GM12892 (cell line): ENCODE measurements at regions not wholly inside any gene's neighbourhood (a gene's known extent, or its start where the extent isn't known, plus 50 kb on each side); places are given as distances from the start of the nearest gene placed in this dataset.

Experiments
- DNase-seq: peaks from one replicate; pipeline ENCODE4 v3.0.0; 2011; ENCODE audit not compliant: insufficient read length
- FAIRE-seq: peaks from 2 replicates; lab custom pipeline; 2011; peaks lifted over from hg19 to GRCh38; lab: Jason Lieb, UNC
- POLR2A ChIP-seq: IDR thresholded peaks from 2 replicates; pipeline ENCODE4 v1.6.1; 2011; ENCODE audit warnings: low read depth, low read length, control low read depth
- POLR2AphosphoS5 ChIP-seq: IDR thresholded peaks from 2 replicates; pipeline ENCODE4 v1.6.1; 2011; ENCODE audit warnings: low read depth, low read length, control low read depth
- TAF1 ChIP-seq: IDR thresholded peaks from 2 replicates; pipeline ENCODE4 v1.6.1; 2011; ENCODE audit warnings: low read depth, mild to moderate bottlenecking, control low read depth, low read length, borderline replicate concordance

DNA sequence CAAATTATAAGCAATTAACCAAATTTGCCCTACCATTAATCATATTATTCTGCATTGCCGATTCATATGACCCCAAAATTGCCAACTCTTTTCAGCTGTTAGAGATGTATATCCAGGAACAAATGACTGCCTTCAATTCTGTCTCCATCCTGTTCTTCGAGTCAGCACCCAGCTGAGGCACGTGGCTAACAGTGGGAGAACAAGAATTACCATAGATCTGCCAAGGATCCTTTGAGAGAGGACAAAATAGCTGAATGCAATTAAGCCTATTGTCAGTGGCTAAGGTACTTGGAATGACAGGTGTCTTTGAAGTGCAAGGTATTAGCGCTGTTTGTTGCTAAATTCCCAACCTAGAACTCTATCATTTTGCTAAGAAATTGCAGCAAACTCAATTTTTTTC is 426.1 kb downstream of the TSHZ3 start:
- no peak for DNase-seq
- no peak for FAIRE-seq
- TF ChIP-seq TAF1 (no peak), POLR2AphosphoS5 (no peak), POLR2A (no peak)

DNA sequence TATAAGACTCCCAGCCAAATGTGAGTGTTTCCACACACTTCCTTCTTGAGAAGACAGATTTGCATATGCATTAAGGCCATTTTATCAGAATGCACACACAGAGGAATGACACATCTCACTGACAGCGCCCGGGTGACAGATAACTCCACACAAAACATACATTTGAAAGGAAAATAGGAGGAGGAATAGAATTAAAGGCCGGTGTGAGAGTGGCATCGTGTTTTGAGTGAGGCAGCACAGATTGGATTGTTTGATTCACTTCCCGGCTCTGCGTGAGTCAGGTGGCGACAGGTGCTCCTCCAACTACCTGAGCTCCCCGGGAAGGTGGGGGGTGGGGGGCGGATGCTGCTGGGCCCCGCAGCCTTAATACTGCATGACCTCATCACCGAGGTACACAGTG is 429.0 kb downstream of the TSHZ3 start:
- no peak for DNase-seq
- no peak for TF ChIP-seq POLR2A
- no peak for TF ChIP-seq POLR2AphosphoS5
- no peak for TF ChIP-seq TAF1
- FAIRE-seq = no peak

DNA sequence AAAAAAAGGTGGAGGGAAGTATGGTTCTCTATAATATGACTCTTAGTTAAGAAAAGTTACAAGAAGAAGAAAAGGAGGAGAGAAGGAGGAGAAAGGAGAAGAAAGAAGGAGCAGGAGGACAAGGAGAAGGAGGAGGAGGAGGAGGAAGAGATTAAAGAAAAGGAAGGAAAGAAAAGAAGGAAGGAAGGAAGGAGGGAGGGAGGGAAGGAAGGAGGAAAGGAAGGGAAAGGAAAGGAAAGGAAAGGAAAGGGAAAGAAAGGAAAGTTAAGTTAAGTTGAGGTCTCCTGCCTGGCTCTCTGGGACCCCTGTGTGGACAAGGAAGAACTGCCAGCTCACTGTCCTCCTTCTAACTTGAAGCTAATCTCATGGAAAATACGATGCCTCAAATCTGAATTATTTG is 429.5 kb downstream of the TSHZ3 start:
- no peak for DNase-seq
- no peak for FAIRE-seq
- TF ChIP-seq POLR2A = no peak
- no peak for TF ChIP-seq POLR2AphosphoS5
- TF ChIP-seq TAF1 = no peak

DNA sequence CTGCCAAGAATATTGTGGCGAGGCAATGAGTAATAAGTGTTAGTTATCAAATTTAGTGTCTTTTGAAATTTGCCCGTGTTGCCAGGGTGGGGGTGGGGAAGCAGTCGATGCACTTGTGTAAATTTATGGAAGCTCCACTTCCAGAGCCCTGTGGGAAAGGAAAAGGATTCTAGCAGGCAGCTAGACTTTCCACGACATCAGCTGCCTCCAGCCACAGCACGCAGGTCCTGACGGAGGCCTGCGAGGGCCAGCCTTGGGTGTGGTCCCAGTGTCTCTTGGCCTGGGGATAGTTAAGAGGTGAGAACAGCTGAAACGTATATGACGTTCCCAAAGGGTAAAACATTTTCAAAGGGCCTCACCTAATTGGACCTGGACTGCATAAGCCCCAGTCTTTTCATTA is 433.0 kb downstream of the TSHZ3 start:
- DNase-seq (no peak), FAIRE-seq (no peak)
- no peak for TF ChIP-seq POLR2AphosphoS5
- TF ChIP-seq POLR2A = no peak
- TF ChIP-seq TAF1 = no peak

DNA sequence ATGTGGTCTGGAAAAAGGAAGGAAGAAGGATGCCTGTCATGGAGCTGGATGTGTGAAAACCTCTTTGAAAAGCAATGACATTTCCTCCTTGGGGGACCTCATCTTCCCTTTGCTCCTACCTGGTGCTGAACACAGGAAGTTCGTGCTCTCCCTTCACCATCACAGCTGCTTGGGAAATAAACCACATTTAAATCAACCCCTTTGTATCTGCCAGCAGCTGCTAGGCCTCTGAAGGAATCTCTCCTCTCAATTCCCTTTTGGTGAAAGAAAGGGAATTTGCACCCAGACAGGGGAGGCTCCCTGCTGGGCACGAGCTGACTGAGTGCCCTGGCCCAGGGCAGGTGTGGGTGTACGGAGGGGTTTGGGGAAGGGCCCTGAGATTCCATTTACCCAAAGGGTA is 437.7 kb downstream of the TSHZ3 start:
- DNase-seq (no peak), FAIRE-seq (no peak)
- no peak for TF ChIP-seq TAF1
- TF ChIP-seq POLR2AphosphoS5 = no peak
- TF ChIP-seq POLR2A = no peak

DNA sequence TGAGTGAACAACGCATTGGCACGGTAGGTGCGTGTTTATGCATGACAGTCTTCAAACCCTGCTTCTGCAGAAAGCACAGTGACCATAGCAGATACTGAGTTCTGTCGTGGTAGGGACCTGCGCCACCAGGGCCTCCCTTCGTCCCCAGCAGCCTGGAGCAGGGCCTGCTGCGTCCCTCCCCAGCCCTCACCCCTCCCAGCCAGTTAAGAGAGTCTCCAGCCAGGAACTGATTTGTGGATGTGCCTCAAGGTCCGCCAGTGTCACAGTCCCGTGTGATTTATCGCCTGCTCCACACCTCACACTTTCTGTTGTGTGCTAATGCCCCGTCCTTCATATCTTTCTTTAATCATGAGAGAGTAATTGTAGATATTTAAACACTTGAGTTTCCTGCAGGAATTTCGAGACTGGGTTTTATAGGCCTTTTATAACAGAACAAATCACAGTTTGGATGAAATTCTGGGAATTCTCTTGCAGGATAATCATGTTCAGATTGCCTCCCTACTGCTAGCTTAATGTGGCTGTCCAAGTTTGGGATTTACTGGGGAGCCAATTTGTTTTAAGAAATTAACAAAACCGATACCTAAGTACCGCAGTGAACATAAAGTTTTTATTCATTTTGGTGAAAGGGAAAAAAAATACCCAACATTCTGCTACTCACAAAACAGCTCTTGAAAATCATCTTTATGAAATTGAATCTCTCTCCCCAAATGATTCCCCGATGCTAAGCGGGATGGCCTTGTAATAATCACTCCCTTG is 438.6 kb downstream of the TSHZ3 start:
- TF ChIP-seq POLR2AphosphoS5 (no peak), TAF1 (no peak), POLR2A (no peak)
- DNase-seq (no peak), FAIRE-seq (no peak)

DNA sequence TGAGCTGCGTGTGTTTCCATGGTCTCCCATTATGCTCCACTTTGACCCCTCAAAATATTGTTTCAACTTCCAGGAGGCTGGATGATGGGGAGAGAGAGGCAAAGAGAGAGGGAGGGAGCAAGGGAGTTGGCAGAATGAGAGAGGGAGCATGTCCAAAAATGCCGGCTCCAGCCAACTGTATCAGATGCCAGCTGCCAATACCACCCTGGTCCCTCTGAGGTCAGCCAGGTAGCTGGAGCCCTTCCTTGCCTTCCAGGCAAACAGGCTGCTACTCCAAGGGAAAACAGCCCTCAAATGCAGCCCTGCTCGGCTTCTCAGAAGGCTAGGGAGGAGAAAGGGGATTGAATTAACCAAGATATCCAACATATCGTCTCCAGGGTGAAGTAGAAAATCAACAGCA is 440.0 kb downstream of the TSHZ3 start:
- DNase-seq = no peak
- FAIRE-seq = no peak
- TF ChIP-seq TAF1 (no peak), POLR2AphosphoS5 (no peak), POLR2A (no peak)

DNA sequence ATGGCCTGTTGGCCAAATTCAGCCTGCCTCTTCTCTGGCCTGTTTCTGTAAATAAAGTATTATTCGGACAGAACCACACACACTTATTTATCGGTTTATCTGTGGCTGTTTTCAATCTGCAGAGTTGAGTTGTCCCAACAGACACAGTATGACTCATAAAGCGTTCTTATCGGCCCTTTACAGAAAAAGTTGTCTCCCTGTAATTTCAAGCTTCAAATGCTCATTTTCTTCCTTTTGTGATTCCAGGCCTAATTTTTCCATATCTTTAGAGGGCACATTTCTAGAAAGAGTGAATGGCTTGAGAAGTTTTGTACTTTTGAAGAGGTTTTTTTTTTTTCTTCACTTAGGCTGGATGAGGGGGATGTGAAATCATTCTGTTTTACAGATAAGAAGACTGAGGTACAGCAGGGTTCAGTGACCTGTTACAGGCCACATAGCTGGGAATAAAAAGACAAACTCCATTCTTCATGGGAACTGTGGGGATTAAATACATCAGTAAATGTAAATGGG is 440.9 kb downstream of the TSHZ3 start:
- no peak for TF ChIP-seq TAF1
- TF ChIP-seq POLR2AphosphoS5 = no peak
- no peak for TF ChIP-seq POLR2A
- no peak for DNase-seq
- no peak for FAIRE-seq

DNA sequence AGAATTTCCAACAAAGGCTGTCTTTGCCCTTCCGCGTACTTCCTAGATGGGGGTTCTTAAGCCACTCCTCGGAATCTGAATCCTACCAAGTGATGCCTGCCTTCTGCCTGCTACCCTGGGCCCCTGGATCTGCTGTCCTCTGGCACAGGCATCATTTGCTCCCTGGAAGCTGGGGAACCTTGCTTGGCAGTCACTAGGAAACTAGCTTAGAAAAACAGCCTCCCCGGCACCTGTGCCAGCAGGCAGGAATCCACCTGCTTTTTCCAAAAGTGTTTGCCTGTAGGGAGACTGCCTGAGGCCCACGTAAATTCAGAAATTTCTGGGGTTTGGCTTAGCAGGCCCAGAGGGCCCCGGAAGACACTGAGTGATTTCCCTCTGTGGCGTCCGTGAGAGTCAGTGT is 442.4 kb downstream of the TSHZ3 start:
- FAIRE-seq (no peak), DNase-seq (no peak)
- TF ChIP-seq POLR2A (no peak), POLR2AphosphoS5 (no peak), TAF1 (no peak)

DNA sequence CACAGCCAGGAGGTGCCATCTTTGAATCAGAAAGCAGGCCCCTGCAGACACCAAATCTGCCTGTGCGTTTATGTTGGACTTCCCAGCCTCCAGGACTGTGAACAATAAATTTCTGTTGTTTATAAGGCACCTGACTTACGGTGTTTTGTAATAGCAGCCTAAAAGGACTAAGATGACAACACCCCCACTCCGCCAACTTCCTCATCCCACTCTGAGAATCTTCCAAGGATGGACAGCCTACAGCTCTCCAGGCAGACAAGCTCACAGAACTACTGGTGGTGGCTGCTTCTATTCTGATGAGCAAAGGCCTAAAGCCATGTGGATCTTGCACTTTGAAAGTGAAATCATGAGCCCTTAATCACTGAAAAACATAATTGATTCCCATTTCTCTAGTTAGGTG is 449.2 kb downstream of the TSHZ3 start:
- TF ChIP-seq POLR2AphosphoS5 = no peak
- no peak for TF ChIP-seq POLR2A
- TF ChIP-seq TAF1 = no peak
- FAIRE-seq (no peak), DNase-seq (no peak)

DNA sequence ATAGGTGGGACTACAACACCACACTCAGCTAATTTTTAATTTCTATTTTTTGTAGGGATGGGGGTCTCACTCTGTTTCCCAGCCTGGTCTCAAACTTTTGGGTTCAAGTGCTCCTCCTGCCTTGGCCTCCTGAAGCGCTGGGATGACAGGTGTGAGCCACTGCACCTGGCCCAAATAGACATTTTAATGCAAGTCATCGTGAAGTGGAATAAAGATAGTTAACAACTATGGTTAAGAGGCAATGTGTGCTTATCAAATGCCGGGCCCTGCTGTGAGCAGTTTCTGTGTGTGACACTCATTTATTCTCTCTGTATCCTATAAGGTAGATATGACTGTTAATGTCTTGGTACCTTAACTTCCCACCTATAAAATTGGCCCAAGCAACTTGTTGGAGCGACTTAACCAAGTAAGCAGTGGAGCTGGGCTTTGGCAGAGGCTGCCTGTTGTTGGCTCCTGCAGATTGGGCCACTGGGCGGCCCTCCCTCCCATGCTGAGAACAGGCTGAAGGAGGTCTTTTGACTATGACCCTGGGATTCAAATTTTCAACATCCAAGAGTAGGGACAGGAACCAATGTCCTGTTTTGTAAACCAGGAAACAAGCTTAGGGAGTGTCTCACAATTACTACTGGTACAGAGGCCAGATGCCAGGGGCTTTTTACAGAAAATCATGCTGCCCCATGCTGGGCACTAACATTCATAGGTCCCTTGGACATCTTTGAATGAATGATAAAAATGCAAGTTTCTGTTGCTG is 450.7 kb downstream of the TSHZ3 start:
- no peak for DNase-seq
- TF ChIP-seq TAF1 = no peak
- no peak for TF ChIP-seq POLR2AphosphoS5
- TF ChIP-seq POLR2A = no peak
- FAIRE-seq = no peak
